Mammary epithelial cell (primary cell): ENCODE measurements at regions not wholly inside any gene's neighbourhood (a gene's known extent, or its start where the extent isn't known, plus 50 kb on each side); places are given as distances from the start of the nearest gene placed in this dataset.

ENCODE experiments used
- EZH2 ChIP-seq: IDR thresholded peaks from 2 replicates; pipeline ENCODE4 v1.6.1; 2012; ENCODE audit warnings: low read length, inconsistent platforms, borderline replicate concordance
- TF ChIP-seq, protein P1 (sequence below), 2 donors: IDR thresholded peaks in 1 of 2; conservative IDR thresholded peaks in 1 of 2; 2 replicates each; pipeline ENCODE4 v1.5.1; 2011 to 2012; ENCODE audit warnings: inconsistent platforms in 2 of 2, low read length in 2 of 2, mild to moderate bottlenecking in 2 of 2, control low read depth in 1 of 2, low read depth in 1 of 2; ENCODE audit not compliant: insufficient read depth in 1 of 2; ENCODE audit errors: extremely low read depth in 1 of 2

DNA sequence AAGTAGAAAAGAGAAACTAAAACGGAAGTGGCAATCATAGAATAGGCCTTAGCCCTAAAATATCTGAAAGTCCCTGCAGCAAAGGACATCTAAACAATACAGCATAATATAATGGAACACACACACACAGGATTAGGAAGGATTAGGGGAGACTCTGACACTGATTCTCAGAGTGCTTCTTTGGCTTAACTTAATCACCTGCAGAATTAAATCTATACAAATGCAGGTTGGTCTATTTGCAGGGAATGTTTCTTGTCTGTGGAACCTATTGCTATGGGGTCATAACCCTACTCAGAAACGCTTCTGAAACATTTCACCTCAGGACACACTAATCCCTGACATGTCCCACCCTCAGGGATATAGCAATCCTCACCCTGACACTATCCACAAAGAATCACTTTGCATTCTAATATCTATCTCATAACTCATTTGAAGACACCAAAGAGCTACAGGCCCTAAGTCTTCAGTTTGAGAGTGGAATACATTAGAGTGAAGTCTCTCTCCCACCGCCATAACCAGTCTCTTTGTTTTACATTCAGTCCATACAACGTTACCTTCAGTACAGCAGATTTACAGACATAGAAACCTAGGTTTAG lies 1041.2 kb downstream of the TUSC7 start:
- TF ChIP-seq EZH2, result no peak
- TF ChIP-seq, protein P1, sequence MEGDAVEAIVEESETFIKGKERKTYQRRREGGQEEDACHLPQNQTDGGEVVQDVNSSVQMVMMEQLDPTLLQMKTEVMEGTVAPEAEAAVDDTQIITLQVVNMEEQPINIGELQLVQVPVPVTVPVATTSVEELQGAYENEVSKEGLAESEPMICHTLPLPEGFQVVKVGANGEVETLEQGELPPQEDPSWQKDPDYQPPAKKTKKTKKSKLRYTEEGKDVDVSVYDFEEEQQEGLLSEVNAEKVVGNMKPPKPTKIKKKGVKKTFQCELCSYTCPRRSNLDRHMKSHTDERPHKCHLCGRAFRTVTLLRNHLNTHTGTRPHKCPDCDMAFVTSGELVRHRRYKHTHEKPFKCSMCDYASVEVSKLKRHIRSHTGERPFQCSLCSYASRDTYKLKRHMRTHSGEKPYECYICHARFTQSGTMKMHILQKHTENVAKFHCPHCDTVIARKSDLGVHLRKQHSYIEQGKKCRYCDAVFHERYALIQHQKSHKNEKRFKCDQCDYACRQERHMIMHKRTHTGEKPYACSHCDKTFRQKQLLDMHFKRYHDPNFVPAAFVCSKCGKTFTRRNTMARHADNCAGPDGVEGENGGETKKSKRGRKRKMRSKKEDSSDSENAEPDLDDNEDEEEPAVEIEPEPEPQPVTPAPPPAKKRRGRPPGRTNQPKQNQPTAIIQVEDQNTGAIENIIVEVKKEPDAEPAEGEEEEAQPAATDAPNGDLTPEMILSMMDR (conservative IDR thresholded peaks at IDR 0.05 in 1 of 2, IDR thresholded peaks at IDR 0.05 in 1 of 2; ENCODE audit: extremely low read depth in 1 of 2, insufficient read depth in 1 of 2, low read depth in 1 of 2, low read length in 2 of 2), result no peak
